MM.1S (cell line): ENCODE measurements at regions not wholly inside any gene's neighbourhood (a gene's known extent, or its start where the extent isn't known, plus 50 kb on each side); places are given as distances from the start of the nearest gene placed in this dataset.

ENCODE experiments used
- CTCF ChIP-seq: fragments of 300-600 bp; sonication (generic); IDR thresholded peaks from 2 replicates; pipeline ENCODE4 v1.5.1; 2016; ENCODE audit warnings: antibody characterized with exemption, low read length, mixed read lengths
- EZH2phosphoT487 ChIP-seq: fragments of 300-600 bp; sonication (generic); IDR thresholded peaks from 2 replicates; pipeline ENCODE4 v1.6.1; 2018; ENCODE audit warnings: antibody characterized with exemption, low read length

GRCh38 chr3:182708810-182709209 lies 84.5 kb upstream of the ATP11B start:
- TF ChIP-seq CTCF (no peak), EZH2phosphoT487 (no peak)
